DMS153 (cell line): ENCODE measurements at regions not wholly inside any gene's neighbourhood (a gene's known extent, or its start where the extent isn't known, plus 50 kb on each side); places are given as distances from the start of the nearest gene placed in this dataset.
"Not testable (repeated sequence)": the region's sequence is repeated elsewhere in the genome, so short reads cannot be mapped to it uniquely, and the experiment has no call there.

Source experiments
- DNase-seq: peaks from one replicate; lab custom pipeline; 2025; lab: John Stamatoyannopoulos, UW

DNA sequence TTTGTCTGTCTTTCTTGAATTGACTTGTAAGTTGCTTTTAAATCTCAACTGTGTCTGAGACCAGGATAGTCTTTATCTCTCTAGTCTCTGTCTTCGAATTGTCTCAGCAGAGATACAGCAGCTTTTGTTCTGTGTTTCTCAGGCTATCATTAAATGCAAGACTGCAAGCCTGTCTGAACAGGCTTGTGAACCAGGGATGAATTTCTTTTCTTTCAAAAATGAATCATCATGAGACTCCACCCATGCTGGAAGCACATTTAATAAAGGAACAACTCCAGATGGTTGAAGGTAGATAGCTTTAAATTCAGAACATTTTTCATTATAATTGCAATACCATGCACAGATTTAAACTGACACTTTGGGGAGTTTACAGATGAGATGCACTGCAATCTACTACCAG lies 155.9 kb downstream of the SEC23IP start:
- DNase-seq: no peak

DNA sequence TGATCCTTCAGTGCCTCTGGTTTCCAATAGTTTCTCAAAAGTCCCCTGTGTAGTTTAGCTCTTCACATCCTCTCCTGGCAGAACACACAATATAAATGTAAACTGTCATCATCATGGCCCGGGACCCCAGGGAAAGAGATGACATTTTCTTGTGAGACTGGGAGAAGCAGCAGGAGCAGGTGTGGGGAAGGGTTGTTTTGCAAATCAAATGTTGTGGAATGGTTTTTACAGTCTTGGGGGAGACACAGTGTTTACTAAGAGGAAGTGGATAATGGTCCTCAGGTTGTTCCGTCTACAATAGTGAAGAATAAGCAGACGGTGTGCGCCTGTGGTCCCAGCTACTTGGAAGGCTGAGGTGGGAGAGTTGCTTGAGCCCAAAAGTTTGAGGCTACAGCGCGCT lies 159.1 kb downstream of the SEC23IP start:
- DNase-seq: no peak

DNA sequence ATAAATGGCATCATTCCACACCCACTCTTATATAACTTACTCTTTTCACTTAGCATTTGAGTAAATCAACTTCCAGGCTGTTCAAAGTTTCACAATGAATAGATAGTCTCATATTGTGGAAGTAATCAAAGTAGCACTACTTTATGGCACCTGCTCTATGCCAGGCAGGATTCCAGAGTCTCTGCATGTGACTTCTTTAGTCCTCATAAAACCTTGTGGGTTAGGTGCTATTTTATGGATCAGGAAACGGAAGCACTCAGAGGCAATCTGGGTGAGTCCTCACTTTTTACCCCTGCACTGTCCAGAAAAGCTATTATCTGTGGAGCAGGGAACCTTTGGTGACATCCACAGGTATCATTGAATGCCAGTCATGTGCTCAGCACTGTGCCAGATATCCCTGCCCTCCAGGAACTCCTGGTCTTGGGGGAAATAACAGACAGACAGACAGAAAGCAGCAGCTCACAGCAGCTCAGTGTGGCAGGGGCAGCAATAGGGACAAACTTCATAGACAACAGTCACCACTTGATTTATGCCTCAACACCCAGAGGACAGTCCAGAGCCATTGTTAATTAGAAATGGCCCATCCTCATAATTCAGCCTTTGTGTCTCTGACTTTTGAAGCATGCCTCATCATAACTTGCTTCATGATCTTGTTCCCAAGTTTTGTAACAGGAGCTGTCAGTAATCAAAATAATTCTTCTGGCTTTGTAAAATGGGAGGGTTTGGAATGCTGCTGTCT lies 160.6 kb downstream of the SEC23IP start:
- DNase-seq: no peak

DNA sequence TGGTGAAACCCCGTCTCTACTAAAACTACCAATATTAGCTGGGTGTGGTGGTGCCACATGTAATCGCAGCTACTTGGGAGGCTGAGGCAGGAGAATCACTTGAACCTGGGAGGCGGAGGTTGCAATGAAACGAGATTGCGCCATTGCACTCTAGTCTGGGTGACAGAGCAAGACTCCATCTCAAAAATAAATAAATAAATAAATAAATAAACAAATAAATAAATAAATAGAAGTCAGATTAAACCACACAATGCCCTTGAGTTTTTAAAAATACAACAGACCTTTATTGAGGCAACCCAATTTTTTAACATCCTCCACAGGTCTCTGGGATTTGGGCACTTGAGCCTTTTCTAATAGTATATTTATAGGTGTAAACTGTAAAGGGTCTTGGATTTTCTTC lies 167.3 kb downstream of the SEC23IP start:
- DNase-seq: not testable (repeated sequence)

DNA sequence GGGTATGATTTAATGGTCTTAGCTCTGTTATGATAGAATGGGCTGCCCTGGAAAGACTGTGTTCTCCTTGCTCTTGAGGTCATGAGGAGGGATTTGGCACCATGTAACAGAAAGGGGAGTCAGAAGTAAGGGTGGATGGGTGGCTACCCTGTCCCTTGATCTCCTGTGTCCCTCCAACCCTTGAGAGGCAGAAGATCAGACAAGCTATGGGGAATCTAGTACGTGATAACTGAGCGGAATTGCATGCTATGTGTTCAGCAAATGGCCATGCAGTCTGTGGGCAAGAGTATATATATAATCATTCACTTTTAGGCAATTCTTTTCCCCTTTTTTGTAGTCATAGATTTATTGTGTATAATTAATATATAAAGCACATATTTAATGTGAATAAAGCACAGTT lies 174.9 kb downstream of the SEC23IP start:
- no peak for DNase-seq

DNA sequence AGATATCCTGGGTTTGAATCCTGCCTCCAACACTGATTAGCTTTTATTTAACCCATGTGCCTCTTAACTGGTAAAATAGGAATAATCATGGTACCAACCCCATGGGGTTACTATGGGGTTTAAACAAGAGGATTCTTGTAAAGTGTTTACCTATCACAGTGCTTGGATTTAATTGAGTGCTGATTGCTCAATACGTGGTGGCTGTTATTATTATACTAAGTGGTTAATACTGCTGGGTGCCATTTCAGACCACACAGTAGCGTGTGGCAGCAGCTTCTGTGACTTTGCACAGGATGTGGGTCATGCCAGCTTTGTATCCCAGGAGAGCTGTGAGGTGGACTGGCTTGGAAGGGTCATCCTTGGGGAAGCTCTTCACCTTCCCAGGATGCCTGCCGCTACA lies 177.2 kb downstream of the SEC23IP start:
- DNase-seq: no peak

DNA sequence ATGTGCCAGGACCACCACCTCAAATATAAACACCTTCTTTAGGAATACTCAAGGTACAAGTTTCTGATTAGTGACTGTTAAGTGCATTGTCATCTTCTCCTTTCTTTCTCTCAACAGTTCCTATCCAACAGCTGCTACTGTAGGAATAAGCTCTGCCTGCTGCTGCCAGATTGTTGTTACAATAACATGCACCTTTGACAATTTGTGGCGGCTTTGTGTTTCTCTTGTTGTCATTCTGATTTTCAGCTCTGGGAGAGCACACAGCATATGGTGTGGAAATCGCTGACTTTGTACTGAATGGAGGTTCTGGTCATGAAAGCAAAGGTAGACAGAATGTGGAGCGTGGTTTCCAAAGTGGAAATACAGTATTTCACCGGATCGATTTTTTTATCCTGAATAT lies 182.8 kb downstream of the SEC23IP start:
- no peak for DNase-seq

DNA sequence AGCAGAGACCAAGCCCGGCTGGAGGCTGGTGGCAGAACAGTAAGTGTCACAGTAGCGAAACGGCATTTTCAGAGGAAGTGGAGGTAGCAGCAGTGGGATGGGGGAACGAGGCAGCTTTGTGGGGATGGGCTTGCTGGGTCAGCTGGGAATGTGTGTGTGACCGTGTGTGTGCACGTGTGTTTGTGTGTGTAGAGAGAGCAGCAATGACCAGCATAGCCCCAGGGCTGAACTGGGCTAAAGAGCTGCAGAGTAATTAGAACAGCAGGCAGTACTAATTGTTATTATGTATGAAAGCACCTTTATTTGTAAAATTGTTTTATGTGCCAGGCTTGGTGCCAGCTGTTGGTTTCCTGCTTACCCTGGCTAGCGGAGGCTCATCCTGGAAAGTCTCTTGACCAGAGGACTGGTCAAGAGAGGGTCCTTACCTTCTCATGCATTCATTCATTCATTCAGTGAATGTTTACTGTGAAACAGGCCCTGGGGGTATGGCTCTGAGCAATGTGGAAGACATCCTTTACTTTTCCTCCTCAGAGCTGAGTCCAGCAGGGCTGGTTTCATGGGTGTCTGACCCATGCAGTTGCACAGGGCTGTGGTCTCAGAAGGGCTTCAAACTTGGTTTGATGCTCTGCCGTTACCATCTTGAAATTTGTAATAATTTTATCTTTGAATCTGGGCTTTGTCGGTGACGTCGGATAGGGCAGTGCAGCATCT lies 184.6 kb downstream of the SEC23IP start:
- DNase-seq: no peak

DNA sequence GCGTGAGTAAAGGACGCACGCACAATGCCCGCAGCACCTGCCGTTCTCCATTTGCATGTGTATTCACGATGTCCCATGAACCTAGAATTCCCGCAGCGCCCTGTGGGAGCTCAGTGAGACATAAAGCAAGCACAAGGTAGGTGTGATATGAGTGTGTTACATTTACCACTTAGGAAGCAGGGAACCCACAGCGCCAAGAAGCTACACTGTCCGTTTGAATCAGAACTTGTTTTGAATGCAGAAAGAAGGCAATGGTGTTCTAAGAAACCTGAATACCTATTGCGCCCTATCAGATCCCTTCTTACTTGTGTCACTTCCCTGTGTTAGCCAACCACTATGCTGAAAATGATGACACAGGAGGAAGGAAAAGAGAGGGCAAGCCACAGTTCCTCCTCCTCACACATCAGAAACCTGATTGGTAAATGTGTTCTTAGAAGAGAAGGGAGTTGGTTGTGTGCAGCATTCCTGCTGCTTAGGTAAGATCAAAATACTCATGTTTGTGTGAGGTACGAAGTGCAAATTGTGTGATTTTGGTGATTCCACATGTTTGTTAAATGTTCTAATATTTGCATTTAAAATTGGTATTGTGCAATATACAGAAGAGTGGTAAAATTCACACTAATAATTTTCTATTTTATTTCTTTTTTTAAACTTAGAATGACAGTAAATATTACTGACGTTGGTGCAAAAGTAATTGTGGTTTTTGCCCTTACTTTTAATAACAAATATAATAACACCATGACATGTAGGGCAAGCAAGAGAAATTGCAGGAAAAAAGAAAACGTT lies 185.4 kb downstream of the SEC23IP start:
- peak; percentile 19 for DNase-seq

DNA sequence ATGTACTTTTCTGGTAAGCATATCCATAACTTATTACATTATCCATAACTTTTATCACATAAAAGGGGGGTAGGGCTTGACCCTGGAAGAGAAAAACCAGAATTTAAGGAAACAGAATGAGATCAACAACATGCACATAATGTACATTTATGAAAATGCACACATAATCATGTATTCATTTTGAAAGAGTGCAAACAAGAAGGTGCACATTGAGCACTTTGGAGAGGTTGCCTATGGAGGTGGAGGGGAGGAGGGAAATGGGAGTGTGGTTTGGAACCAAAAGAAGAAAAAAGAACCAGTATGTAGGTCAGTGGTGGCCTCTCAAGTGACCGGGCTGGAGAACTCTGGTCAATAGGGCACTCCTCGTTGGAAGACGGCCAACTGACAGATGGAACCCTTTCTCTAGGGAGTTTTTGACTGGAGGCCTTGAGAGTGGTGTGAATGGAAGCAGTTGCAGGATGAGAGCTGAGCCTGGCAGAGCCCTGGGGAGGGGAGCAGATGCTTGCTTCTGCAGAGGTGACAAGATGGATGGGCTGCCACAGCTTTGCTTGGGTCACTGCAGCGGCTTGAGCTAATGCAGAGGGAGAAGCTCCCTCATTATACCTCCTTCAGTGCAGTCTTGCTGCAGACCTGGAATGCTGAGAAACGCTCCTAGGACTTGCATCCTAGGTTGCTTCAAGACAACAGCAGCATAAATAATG lies 192.7 kb downstream of the SEC23IP start:
- DNase-seq: no peak

DNA sequence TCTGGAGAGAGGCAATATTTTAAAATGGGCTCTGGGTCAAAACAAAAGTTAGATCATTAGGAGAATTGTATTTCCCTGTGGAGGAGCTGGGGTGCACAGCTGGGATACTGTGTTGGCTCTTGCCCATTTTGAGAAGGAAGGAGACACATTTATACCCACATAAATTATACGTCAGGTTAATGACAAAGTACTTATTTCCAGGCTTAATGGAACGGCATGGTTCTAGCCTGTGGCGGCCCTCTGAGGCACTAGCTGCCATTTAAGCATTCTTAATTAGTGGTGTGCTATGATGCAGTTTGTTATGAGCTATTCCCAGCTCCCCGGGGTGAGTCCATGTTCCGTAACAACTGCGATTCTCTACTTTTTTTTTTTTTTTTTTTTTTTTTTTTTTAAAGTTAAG lies 193.5 kb downstream of the SEC23IP start:
- DNase-seq: no peak

DNA sequence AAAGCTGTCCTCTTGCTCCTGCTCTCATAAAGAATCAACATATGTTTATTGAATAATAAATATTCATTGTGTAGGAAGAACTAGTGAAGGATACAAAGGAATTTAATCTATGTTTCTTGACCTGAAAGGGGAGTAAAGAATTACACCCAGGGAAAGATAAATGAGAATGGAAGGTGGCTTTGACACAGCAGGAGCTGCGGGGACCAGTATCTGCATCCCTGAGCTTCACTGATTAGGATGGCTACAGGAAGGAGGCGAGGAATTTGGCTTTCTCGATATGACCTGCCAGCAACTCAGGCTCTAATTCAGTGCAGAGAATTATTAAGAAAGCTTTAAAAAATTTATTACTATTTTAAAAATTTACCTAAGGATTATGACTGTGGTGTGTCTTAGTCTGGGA lies 194.6 kb downstream of the SEC23IP start:
- no peak for DNase-seq

DNA sequence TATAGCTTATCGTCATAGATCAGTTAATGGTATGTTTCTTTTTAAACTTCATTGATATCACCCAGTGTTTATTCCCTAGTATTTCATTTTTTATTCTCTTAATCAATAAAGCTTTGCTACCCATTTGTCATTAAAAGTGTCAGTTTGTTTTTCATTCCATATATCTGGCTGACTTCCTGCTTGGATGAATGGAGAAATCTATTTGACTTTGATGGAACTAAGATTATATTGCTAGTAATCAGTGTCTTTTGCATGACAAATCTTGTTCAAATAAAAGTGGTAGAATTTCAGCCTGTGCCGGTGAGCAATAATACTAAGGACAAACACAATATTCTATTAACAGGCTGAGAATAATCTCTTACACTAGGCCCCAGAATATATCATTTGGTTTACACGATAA lies 203.3 kb downstream of the SEC23IP start:
- DNase-seq: no peak

DNA sequence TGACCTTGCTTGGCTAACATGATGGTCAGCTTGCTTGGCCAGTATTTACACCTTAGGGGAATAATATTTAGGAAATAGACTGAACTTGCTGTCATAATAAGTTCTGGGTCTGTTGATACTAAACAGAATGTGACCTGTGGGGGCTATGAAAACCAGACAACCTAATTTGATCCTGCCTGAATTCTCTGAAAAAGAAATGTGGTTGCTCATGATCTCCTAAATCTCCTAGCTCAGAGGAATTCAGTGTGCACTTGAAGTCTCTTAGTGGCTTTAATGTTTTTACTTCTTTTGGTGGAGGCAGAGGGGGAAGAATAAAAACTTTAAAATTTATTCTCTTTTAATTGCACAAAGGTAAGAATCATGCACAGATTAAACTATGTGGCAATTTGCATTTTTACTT lies 205.2 kb downstream of the SEC23IP start:
- no peak for DNase-seq

DNA sequence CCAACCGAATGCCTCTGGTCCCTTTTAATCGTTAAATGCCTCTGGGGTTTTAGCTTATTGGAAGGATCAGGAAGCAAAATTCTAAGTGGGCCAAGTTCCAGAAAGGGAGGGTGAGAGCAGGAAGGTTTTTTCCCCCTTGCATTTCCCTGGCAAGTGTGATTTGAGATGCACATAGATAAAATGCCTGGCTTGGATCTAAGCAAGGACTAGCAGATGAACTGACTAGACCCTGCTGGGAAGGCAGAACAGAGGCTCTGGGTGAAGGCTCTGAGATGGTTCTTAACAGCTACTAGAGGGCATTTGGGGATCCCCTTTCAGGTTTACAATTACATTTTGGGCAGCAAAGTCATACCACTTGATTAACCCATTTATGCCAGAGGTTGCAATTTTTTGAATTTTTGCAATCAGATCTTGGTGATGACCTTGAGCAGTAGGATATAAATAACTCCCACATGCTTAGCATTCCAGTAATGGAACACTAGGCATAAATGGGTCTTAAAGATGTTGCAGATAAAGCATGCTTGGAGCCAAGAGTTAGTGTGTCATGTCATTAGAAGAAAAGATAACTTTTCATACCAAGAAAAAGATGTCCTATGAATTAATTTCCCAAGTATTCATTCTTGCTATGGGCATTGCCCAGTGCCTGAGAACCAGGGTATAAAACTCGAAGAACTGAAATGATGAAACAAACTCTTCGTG lies 205.9 kb downstream of the SEC23IP start:
- DNase-seq: no peak

DNA sequence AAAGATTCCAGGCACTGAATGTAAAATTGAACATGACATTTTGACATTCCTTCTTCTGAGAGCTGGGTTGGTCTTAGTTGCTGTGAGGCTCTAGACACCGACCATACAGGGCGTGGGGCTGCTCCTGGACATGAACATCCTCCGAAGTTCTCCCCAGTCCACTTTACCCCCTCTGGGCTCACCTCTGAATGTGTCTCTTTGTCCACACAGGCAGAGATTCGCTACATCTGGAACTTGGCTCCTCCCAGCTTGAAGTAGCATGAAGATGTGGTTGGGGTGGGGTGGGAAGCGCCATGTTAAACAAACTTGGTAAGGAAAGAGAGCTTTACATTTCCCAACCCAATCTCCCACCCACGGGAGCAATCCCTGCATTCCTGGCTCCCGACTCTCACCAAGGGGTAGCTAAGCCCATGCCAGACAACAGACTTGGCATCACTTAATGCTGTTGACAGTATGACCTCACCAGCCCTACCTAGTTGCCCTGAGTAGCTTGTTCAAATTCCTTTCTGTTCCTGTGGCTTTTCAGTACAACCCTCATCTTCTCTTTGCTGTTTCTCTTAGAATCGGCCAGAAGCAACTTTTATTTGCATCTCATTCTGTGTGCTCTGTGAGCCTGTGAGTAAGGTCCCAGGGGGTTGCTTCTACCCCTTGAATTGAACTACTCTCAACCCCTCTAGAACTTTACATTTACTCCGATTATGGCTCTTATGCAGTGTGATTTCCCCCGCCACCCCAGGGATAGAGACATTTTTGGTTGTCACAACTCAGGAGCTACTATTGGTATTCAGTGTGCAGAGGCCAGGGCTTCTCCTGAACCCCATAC lies 211.4 kb downstream of the SEC23IP start:
- DNase-seq: no peak

DNA sequence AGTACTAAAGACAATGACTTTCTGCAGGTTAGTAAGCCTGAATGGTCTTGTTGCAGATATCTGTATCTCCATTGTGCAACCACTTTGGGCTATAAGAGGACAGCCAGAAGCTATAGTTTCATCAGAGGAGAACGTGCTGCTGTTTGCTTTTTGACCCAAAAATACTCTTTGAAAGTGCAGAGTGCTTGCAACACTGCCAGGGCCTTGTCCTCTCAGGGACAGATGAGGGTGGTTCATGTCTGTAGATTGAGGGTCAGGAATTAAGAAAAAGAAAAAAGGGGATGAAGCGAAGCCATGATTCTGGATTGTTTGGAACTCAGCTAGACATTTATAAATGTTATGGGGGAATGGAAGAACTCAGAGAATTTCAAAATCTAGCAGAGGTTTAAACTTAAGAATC lies 212.5 kb downstream of the SEC23IP start:
- no peak for DNase-seq

DNA sequence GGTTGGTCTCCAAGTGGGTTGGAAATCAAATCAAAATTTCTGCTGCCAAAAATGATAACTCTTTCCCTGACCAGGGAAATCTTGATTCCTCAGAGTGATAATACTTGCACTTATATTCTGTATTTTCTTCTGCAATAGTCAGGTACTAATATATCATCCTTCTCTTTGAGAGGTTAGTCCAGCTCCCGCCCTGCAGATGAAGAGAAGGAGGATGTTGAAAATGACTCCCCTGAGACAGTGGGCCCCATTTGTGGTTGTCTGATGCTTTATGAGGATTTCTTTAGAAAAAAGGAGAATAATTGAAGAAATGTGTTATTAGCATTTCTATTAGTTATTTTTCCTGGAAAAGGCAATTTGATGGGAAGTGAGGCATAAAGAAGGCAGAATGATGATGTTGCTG lies 213.0 kb downstream of the SEC23IP start:
- no peak for DNase-seq

DNA sequence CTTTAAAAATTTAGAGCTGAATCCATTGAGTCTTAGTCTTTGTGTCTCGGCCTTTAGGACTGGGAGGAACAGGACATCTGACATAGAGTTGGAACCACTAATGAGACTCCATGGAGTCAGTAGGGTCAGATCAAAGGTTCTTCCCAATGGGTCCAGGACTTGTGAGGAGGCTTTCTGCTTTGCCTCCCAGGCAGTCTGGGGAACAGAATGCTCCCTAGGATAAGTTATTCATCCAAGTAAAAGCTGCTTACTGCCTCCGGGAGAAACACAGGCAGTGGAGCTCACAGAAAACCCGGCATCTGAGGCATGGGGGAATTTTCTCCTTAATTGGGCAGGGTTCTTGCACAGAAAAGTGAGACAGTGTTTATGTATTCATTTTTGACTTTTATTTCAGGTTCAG lies 216.4 kb downstream of the SEC23IP start:
- no peak for DNase-seq

DNA sequence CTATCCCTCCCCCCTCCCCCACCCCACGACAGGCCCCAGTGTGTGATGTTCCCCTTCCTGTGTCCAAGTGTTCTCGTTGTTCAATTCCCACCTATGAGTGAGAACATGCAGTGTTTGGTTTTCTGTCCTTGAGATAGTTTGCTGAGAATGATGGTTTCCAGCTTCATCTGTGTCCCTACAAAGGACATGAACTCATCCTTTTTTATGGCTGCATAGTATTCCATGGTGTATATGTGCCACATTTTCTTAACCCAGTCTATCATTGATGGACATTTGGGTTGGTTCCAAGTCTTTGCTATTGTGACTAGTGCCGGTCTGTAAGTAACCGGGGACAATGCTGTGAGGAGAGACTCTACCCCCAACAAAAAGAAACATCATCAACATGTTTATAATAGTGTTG lies 217.2 kb downstream of the SEC23IP start:
- not testable (repeated sequence) for DNase-seq

DNA sequence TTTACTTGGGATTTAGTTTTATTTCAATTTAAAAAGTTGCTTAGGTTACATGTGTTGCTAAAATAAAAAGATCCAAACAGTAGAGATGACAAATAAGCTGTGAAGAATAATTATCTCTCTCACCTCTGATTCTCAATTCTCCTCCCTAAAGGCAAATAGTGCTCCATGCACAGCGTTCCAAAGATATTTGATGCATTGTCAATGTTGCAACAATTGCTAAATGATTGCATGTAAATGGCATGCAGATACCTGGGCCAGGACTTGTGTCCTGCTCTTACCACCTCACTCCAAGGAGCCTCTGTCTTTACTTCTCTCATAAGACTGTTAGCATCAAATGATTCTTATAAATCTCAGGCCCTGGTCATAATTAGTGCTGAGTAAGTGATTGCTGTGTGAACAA lies 217.7 kb downstream of the SEC23IP start:
- DNase-seq: no peak
